Vagina (tissue), 2 donors: ENCODE measurements at regions not wholly inside any gene's neighbourhood (a gene's known extent, or its start where the extent isn't known, plus 50 kb on each side); places are given as distances from the start of the nearest gene placed in this dataset.

Experiments used
- POLR2A ChIP-seq, 2 donors: fragments of 450-650 bp; IDR thresholded peaks; one replicate each; pipeline ENCODE4 v1.6.1; 2017; ENCODE audit warnings: antibody characterized with exemption in 2 of 2, mild to moderate bottlenecking in 2 of 2, moderate library complexity in 2 of 2
- POLR2AphosphoS5 ChIP-seq, 2 donors: sonication (generic); formaldehyde crosslinking; IDR thresholded peaks; one replicate each; pipeline ENCODE4 v1.9.0; 2017; ENCODE audit warnings: antibody characterized with exemption in 2 of 2, mild to moderate bottlenecking in 2 of 2, low read depth in 1 of 2; ENCODE audit not compliant: insufficient read depth in 1 of 2
- TF ChIP-seq, protein P1 (sequence below), 3 experiments: fragments of 450-650 bp in 2 of 3; fragments of 200-600 bp in 1 of 3; sonication (generic) in 1 of 3; IDR thresholded peaks; one replicate each; pipeline ENCODE4 v1.5.1; 2017 to 2019; ENCODE audit warnings: antibody characterized with exemption in 3 of 3, mild to moderate bottlenecking in 2 of 3, moderate library complexity in 2 of 3

DNA sequence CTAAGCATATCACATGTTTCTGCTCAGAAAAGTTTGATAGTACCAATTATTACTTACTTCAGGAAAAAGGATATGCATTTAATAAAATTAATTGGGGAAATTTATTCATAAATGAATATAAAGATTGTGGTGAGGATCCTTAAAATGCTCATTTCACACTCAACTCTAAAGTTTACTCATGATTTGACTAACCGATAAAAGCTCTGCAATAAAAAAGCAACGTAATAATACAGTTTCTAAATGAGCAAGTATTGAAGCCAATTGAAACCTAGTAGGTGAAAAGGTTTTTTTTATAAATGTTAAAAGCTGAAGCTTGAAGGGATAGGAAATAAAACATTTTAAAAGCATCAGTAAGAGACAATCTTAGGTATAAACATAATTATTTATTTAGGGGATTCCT lies 308.3 kb upstream of the STEAP1 start:
- TF ChIP-seq, protein P1, sequence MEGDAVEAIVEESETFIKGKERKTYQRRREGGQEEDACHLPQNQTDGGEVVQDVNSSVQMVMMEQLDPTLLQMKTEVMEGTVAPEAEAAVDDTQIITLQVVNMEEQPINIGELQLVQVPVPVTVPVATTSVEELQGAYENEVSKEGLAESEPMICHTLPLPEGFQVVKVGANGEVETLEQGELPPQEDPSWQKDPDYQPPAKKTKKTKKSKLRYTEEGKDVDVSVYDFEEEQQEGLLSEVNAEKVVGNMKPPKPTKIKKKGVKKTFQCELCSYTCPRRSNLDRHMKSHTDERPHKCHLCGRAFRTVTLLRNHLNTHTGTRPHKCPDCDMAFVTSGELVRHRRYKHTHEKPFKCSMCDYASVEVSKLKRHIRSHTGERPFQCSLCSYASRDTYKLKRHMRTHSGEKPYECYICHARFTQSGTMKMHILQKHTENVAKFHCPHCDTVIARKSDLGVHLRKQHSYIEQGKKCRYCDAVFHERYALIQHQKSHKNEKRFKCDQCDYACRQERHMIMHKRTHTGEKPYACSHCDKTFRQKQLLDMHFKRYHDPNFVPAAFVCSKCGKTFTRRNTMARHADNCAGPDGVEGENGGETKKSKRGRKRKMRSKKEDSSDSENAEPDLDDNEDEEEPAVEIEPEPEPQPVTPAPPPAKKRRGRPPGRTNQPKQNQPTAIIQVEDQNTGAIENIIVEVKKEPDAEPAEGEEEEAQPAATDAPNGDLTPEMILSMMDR (IDR thresholded peaks at IDR 0.05): no peak
- no peak for TF ChIP-seq POLR2A (IDR thresholded peaks at IDR 0.05)
- TF ChIP-seq POLR2AphosphoS5 (IDR thresholded peaks at IDR 0.05; ENCODE audit: insufficient read depth in 1 of 2, low read depth in 1 of 2): no peak
